ENCODE measurements at regions not wholly inside any gene's neighbourhood (a gene's known extent, or its start where the extent isn't known, plus 50 kb on each side); places are given as distances from the start of the nearest gene placed in this dataset.

GRCh38 chr19:30105316-30105715 lies 163.3 kb downstream of the URI1 start:
- Histone ChIP-seq H3K79me2 (ENCODE audit: low read depth) (no peaks in the 10 kb centered on the region), H3K27ac (no peak overlapping the region), H2AFZ (no peak overlapping the region), H3K9me3 (ENCODE audit: insufficient read depth, low read depth) (no peaks in the 10 kb centered on the region), H3K36me3 (ENCODE audit: low read depth) (no peaks in the 10 kb centered on the region), H3F3A (ENCODE audit: insufficient read depth, low read depth) (no peaks in the 10 kb centered on the region), H4K20me1 (ENCODE audit: insufficient read depth) (no peaks in the 10 kb centered on the region), H3K9me2 (ENCODE audit: insufficient read depth) (no peaks in the 10 kb centered on the region), H3K27me3 (ENCODE audit: insufficient read depth, low read depth) (peaks cover 96% of the 10 kb centered on the region), H3K4me2 (no peak overlapping the region), H3K4me3 (no peak overlapping the region), H3K4me1 (replicated peaks; ENCODE audit: insufficient read depth) (no peaks in the 10 kb centered on the region)
- POLR2A ChIA-PET (ENCODE audit: unreplicated experiment): no interaction called here
- TF ChIP-seq EZH2 (IDR thresholded peaks at IDR 0.05; ENCODE audit: low read depth): no peak
- no peak for TF ChIP-seq CTCF (conservative IDR thresholded peaks at IDR 0.05)
- intact Hi-C loops (cut with micrococcal nuclease; ENCODE audit: unreplicated experiment): no loop called here
- no TSS peak for BruUV-seq (replicated peaks)
- CTCF ChIA-PET: interaction anchor here (0.7 kb wide), 1 partner anchor 308 kb away, joined by 8 read pairs; no protein-coding TSS in a partner anchor
- no peak for DNase-seq

GRCh38 chr19:30105727-30106126 lies 163.7 kb downstream of the URI1 start:
- no peak overlapping the region for H2AFZ ChIP-seq
- ChIA-PET POLR2A (ENCODE audit: unreplicated experiment) (no interaction called here), CTCF (interaction anchor here (0.7 kb wide), 1 partner anchor 309 kb away, joined by 8 read pairs; no protein-coding TSS in a partner anchor)
- H3K79me2 ChIP-seq (ENCODE audit: low read depth): no peaks in the 10 kb centered on the region
- peaks cover 97% of the 10 kb centered on the region for H3K27me3 ChIP-seq (ENCODE audit: insufficient read depth, low read depth)
- H3K9me2 ChIP-seq (ENCODE audit: insufficient read depth): no peaks in the 10 kb centered on the region
- BruUV-seq (replicated peaks): no TSS peak
- H3K9me3 ChIP-seq (ENCODE audit: insufficient read depth, low read depth): no peaks in the 10 kb centered on the region
- H3K4me3 ChIP-seq: no peak overlapping the region
- no peaks in the 10 kb centered on the region for H4K20me1 ChIP-seq (ENCODE audit: insufficient read depth)
- TF ChIP-seq CTCF (conservative IDR thresholded peaks at IDR 0.05) (no peak), EZH2 (IDR thresholded peaks at IDR 0.05; ENCODE audit: low read depth) (no peak)
- H3F3A ChIP-seq (ENCODE audit: insufficient read depth, low read depth): no peaks in the 10 kb centered on the region
- H3K4me1 ChIP-seq (replicated peaks; ENCODE audit: insufficient read depth): no peaks in the 10 kb centered on the region
- H3K36me3 ChIP-seq (ENCODE audit: low read depth): no peaks in the 10 kb centered on the region
- intact Hi-C loops (cut with micrococcal nuclease; ENCODE audit: unreplicated experiment): no loop called here
- H3K27ac ChIP-seq: no peak overlapping the region
- DNase-seq: no peak
- H3K4me2 ChIP-seq: no peak overlapping the region

- no peak overlapping the region for H3K4me3 ChIP-seq
- peaks cover 97% of the 10 kb centered on the region for H3K27me3 ChIP-seq (ENCODE audit: insufficient read depth, low read depth)
- no peaks in the 10 kb centered on the region for H4K20me1 ChIP-seq (ENCODE audit: insufficient read depth)
- BruUV-seq (replicated peaks): no TSS peak
- no peak for DNase-seq
- no peaks in the 10 kb centered on the region for H3K4me1 ChIP-seq (replicated peaks; ENCODE audit: insufficient read depth)
- POLR2A ChIA-PET (ENCODE audit: unreplicated experiment): interaction anchor here (0.6 kb wide), 1 partner anchor 14 kb away, joined by 3 read pairs; no protein-coding TSS in a partner anchor
- no peaks in the 10 kb centered on the region for H3K9me2 ChIP-seq (ENCODE audit: insufficient read depth)
- no peaks in the 10 kb centered on the region for H3K9me3 ChIP-seq (ENCODE audit: insufficient read depth, low read depth)
- H2AFZ ChIP-seq: no peak overlapping the region
- H3K36me3 ChIP-seq (ENCODE audit: low read depth): no peaks in the 10 kb centered on the region
- H3K79me2 ChIP-seq (ENCODE audit: low read depth): no peaks in the 10 kb centered on the region
- no peak for TF ChIP-seq EZH2 (IDR thresholded peaks at IDR 0.05; ENCODE audit: low read depth)
- no peak for TF ChIP-seq CTCF (conservative IDR thresholded peaks at IDR 0.05)
- no peak overlapping the region for H3K27ac ChIP-seq
- no peaks in the 10 kb centered on the region for H3F3A ChIP-seq (ENCODE audit: insufficient read depth, low read depth)
- CTCF ChIA-PET: no interaction called here
- no peak overlapping the region for H3K4me2 ChIP-seq
- intact Hi-C loops (cut with micrococcal nuclease; ENCODE audit: unreplicated experiment): no loop called here
These were observed 164.5 kb downstream of the URI1 start for GRCh38 chr19:30106417-30107095.
